Myocyte (in vitro differentiated cells): ENCODE measurements at regions not wholly inside any gene's neighbourhood (a gene's known extent, or its start where the extent isn't known, plus 50 kb on each side); places are given as distances from the start of the nearest gene placed in this dataset.
A peak's percentile ranks its signal among the peaks of the same experiment; 100 is the strongest.

Experiments
- DNase-seq: peaks from one replicate; pipeline ENCODE4 v3.0.0-alpha.2; 2012; ENCODE audit warnings: low read depth

DNA sequence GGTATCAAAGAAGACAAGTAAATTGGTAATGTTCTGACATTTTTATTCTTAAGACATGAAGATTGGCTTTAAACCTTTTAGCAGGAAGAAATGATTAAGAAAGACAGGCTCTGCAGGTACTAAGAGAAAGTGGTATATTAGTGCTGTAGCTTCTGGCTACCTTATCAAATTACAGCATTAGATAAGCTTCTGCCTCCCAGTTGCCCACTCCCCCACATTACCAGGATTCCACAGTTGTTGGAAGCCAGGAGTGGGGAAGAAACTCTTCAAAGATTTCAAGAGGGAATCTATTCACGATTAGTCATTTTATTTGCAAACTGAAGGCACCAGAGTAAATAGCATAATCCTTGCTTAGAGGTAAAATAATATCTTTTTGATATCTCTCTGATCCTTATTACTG is 274.9 kb downstream of the LMO4 start:
- DNase-seq, result no peak

DNA sequence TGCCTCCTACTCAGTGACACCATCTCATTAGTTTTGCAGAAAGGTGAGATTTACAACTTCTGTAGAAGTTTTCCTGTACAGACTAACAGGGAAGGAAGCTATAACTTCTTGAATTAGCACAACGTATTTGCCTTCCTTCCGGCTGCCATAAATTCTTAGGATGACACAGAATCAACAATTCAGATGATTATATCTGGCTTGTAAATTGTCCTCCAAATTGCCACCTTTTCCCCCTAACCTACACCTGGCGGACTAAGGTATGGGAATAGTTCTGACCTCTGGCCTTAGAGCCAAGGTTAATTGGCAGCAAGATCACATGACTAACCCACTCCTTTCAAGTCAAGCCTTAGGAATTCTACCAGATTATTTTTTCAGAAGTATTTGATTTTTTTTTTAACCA is 284.3 kb downstream of the LMO4 start:
- no peak for DNase-seq

DNA sequence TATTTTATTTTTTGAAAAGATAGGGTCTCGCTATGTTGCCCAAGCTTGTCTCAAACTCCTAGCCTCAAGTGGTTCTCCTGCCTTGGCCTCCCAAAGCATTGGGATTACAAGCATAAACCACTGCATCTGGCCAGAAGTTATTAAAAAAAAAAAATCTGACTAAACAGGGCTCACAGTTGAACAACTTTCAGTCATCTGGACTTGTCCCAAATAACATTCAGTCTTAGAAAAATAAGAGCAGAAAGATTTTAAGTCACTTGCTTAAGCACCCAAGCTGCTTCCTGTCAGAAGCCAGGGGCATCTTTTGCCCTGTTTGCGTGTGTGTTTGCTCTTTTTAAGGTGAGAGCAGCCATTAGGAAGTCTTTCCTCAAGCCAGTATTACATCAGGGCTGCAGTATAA is 286.8 kb downstream of the LMO4 start:
- DNase-seq, result no peak

DNA sequence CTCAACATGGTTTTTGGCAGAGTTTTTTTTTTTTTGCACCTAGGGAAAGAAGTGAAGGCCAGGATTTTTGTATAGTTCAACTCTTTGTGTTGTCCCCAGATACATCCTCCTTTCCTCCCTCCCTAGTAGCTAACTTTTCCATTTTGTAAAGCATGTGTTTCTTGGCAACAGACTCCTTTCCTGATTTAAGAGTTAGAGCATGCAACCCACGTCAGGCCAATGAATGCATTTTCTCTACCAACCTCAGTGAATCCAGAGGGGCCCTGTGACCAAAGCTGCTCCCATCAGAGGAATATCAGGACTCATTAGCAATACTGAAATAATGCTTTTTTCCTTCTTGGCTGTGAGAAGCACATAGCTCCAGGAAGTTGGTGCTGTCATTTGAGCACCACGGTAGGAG is 287.2 kb downstream of the LMO4 start:
- DNase-seq, result no peak

DNA sequence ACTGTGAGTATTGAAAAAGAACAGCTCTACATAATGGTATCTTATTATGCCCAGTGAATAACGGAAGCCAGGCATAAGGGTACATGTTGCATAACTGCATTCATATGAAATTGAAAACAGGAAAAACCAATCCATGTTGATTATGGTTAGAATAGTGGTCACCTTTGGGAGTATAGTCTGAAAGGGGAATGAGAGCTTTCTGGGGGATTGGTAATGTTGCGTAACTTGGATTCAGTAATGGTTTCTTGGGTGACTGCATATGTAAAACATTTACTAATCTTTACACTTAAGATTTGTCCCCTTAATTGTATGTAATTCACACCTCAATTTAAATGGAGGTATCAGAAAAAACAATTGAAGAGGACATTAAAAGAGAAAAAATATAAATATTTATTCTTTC is 292.1 kb downstream of the LMO4 start:
- DNase-seq, result no peak

DNA sequence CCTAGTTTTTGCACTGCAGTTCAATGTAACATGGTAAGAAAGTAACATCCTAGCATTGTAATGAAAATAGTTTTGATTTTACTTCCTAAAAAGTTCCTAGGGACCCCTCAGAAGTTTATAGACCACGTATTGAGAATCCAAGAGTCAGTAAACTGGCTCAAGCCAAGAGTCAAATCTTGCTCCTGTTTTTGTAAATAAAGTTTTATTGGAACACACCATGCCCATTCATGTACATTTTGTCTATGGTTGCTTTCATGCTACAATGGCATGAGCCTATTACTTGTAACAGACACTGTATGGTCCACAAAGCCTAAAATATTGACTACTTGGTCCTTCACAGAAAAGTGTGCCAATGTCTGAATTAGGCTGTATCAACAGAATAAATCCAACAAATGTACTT is 301.0 kb downstream of the LMO4 start:
- DNase-seq, result no peak

DNA sequence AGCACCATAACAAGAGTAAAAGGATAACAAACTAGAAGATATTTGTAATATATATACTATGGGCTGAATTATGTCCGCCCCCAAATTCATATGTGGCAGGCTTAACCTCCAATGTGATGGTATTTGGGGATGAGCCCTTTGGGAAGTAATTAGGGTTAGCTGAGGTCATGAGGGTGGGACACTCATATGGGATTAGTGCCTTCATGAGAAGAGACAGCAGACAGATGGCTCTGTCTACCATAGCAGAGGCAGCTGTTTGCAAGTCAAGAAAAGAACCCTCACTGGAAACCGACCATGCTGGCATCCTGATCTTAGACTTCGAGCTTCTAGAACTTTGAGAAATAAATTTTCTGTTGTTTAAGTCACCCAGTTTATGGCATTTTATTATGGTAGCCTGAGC is 303.6 kb downstream of the LMO4 start:
- DNase-seq, result peak; percentile 10

DNA sequence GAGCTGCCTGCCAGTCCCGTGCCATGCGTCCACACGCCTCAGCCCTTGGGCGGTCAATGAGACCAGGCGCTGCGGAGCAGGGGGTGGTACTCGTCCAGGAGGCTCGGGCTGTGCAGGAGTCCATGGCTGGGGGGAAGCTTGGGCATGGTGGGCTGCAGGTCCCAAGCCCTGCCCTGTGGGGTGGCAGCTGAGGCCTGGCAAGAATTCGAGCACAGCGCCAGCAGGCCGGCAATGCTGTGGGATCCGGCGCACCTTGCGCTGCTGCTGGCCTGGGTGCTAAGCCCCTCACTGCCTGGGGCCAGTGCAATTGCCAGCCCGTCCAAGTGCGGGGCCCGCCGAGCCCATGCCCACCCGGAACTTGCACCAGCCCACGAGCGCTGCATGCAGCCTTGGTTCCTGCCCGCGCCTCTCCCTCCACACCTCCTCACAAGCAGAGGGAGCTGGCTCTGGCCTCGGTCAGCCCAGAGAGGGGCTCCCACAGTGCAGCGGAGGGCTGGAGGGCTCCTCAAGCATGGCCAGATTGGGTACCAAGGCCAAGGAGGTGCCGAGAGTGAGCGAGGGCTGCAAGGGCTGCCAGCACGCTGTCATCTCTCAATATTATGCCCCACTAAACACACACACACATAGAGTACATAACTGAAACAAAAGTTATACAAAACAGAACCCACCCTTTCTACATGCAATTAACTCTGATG is 307.7 kb downstream of the LMO4 start:
- DNase-seq, result no peak

DNA sequence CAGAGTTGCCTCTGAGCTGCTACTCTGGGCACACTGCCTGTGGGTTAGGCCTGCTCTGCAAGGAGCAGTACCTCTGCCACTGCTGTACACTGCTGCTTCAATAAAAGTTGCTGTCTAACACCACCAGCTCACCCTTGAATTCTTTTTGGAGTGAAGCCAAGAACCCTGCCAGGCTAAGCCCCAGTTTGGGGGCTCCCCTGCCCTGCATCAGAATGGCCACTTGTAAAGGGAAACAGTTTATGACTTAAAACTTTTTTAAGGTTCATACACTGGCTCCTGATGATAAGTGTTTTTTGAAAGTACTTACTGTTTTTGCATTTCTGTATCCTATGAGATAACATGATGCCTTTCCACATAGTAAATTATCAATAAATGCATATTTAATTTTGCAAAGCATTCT is 310.0 kb downstream of the LMO4 start:
- DNase-seq, result no peak

DNA sequence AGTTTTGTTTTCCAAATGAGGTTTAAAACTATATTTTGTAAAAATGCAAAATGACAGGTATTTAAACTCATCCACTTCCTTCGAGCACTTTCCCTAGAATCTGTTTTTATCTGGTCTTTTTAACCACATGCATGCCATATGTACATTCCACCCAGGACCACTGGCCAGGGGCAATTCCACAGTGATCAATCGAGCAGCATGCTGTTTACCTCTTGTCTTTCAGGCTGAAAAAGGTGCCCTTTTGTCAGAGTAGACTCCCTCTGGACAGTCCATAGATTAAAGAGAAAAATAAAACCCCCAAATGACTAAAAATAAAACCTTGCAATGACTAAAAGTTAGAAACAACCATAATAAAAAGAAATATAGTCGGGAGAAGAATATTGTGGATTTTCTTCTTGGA is 313.3 kb downstream of the LMO4 start:
- DNase-seq, result no peak

DNA sequence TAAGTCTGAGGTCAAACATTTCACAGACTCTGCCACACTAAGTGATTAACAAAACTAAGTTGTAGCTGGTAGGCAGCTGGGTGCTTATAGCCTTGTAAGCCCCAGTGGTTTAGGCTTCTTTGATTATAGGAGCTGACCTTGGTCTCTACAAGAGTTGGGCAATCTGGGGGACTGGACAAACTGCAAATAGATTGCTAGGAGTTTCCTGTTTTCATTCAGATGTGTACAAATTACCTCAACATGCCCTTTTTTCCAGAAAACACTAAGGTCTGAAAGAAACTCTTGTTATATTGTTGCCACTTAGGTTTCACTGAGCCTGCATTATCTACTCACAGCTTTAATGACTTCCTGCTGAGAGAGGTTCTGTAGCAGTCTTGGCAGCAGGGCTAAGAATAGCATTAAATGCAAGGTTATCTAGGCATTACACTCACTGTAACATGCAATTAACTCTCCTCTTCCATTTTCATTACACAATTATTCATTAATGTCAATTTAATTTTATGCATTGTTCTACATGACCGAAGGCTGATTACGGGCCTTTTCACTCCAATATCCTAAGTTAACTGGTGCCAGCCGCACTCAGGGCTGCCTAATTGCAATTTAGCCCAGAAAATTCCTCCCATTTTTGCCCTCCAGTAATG is 314.0 kb downstream of the LMO4 start:
- DNase-seq, result no peak

DNA sequence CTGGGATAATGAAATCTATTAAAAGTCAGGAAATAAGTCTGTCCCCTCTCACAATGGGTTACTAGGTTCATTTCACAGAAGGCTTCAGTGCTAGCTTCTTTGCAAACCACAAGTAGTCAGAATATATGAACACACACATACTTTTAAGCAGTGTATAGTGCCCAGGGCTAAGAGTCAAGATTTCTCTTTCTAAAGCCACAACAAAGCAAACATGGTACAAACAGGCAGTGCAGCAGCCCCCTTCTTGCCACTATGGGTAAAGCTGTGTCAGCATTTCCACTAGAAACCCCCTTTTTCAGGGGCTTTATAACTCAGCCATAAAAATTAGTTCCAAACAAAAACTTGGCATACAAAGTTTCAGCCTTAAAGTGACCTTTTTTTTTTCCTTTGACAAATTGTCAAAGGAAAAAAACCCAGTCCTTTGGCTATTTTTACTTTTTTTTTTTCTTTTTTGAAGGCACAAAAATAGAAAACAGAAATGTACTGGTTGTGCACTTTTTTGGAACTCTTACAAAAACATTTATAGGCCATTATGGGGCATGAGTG is 315.4 kb downstream of the LMO4 start:
- no peak for DNase-seq

DNA sequence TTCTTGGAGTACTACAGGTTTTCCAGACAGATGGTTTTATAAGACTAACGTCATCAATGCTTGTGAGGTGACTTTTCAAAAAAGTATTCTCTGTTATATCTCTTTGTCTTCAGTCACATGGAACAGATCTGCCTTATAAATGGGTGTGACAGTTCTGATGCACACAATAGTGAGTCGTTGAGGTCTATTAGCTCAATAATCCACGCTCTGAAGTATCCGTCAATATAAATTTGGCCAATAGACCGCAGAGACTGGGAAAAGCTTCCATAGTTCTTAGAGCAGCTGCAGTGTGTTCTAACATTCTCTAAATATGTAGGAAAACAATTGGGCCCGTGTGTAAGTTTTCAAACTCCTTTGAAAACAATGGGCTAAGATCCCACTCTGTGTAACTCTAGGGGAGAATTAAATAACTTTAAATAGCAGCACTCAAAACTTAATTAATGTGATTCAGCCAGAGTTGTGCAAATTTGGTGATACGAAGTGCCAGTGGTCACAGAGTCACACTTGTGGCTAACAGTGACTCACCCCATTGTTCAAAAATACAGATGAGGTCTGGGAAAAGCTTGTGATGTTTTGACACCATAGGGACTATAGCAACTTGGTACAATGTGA is 316.0 kb downstream of the LMO4 start:
- peak; percentile 63 for DNase-seq

DNA sequence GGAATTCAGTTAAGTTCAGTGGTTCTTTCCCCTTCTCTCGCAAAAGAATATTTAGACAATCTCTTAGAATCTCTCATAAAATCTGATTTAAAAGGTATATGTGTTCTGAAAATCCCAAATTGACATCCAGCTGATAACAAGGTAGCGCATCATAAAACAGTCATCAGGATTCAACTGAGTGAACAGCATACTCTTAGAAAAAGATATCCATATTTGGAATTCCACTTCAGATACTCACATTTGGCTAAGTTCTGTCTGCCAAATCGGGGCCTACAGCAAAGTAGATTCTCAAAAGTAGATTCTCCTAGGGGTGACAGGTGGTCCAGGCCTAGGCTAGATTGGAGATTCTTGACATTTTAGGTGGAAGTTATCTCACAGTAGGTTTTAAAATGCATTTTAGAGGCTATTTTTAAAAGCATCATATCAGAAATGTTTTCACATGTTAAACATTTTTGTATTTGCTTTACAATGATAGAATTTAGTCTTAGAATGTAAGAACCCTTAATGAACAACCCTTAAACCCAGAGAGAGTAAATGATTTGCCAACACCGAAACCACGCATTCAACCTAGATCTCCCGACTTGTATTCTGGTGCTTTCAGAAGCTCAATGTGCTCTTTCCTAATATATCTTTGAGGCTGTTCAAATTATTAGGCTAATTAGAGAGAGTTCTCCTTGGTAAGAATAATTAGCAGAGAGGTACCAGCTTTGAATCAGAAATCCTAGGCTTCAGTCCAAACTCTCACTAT is 318.9 kb downstream of the LMO4 start:
- no peak for DNase-seq

DNA sequence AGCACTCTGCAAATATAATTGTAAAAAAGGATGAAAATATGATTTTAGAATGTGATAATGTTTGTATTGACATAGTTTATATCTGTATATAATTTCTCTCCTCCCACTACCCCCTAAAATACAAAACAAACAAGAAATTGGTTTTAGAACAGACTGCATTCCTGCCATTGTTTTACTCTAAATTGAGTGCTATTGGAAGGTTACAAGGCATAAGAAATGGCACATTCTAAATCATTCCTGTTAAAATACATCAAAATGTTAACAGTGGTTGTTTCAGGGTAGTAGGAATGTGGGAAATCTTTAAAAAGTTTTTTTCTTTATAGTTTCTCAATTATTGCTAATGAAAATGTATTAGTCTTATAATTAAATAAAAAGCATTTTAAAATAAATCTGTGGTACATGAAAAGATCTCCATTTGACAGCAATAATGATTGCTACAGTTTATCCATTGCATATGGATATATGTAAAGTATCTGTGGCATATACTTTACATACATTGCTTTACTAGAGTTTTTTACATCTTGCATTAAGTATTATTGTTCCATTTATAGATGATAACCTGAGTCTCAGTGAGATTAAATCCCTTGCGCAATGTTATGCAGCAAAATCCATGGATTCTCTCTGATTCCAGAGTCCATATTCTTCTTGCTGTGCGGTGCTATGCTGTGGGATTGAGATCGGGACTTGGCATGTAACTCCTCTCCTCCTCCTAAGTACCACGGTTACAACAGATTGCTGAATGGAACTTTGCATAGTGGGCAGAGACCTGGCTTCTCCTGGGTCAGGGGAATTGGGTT is 319.8 kb downstream of the LMO4 start:
- no peak for DNase-seq

DNA sequence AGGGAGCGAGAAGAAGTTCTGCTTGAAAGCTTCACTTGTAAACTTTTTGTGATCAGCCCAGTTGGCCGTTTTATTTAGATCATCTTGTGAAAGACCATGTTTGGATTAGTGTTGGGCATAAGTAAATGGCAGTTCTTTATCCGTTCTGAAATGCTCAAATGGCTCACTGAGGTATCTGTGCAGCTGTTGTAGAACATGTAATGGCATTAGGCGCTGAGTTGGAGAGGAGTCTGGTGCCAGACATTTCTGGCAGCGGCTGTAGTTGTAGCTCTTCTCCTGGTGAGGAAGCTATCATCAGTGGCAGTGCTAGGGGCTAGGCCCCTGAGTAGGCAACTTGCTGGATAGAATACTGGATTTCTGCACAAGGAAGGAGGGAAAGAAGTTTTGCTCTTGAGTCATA is 321.6 kb downstream of the LMO4 start:
- DNase-seq, result no peak

DNA sequence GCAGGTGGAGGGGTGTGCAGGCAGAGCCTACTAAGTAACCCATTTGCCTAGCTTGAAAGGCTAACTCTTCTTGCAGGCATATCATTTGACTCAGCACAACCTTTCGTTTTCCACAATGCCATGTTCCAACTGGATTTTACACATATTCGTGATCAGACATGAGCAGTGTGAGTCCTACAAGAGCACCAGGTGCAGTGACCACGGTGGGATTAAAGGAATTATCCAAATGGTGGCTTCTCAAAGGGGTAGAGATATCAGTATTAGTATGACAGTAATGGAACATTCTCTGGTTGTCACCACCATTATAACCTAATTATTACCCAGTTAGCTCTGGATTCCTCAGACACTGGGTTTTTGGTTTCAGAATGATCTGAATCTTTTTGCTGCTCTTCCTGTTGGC is 323.5 kb downstream of the LMO4 start:
- no peak for DNase-seq

DNA sequence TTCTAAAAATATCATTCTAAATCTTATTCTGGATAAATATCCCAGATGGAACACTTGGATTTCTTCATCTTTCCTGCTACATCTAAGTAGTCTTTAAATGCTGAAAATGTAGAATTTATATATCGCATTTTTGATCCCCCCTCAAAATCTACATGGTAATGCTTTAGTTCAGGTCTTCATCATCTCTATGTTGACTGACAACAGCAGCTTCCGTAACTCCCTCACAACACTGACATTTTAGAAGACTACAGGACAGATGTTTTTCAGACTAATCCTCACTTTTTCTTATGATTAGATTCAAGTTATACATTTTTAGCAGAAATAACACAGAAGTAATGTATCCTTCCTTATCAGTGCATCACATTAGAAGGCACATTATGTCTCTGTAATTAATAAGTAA is 336.5 kb downstream of the LMO4 start:
- no peak for DNase-seq

DNA sequence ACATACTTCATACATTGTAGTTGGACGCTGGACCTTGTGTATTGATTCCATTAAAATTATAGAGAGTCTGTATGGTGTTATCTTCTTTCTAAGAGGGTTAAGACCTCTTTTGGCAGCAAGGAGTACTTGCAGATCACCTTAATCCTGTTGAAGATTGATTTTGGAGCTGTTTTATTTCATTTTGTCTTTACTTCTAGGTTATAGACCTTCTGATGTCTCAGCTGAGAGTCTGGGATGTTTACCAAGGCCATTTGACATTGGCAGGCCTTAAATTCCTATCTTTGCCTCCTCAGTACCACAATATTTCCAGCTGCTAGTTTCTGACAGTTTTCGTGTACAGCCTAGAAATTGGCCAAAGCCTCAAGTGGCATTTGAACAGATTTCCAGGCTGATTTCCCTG is 338.0 kb downstream of the LMO4 start:
- no peak for DNase-seq

DNA sequence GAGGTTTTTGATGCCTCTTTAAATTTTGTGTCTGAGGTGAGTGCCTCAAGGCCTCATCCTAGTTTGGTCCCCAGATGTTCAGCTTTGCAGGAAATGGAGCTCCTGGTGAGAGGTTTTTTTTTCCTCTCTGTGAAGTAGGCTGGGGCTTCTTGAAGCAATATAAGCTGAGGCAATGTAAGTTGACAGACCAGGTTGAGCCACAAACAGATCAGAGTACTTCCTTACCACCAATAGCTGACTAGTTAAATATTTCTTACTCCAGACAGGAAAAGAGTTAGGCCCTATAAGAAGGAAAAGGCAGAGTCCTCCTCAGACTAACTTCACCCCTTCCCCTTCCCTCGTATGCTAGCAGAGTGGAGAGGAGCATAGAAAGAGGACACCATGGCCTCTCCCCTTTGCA is 341.0 kb downstream of the LMO4 start:
- DNase-seq, result no peak

DNA sequence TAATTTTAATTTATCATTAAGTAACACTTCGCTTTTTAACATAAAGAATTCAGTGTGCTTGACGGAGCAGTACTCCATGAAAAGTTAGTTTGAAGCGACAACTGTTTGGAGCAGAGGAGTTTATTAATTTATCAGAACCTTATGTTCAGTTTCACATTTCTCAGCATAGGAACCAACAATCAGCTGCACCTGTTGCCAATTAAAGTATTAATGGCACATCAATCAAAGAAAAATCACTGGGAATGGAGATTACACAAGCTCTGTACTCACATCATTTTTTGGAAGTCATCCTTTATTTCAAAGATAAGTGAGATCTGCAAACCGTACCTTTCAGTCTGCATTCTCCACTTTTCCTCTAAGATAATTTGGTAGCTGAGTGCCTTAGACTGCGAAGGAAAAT is 344.6 kb downstream of the LMO4 start:
- DNase-seq, result no peak
